ENCODE measurements at regions not wholly inside any gene's neighbourhood (a gene's known extent, or its start where the extent isn't known, plus 50 kb on each side); places are given as distances from the start of the nearest gene placed in this dataset.
"Not testable (repeated sequence)": the region's sequence is repeated elsewhere in the genome, so short reads cannot be mapped to it uniquely, and the experiment has no call there.

GRCh38 chr22:22374163-22374562 is 129.6 kb downstream of the VPREB1 start:
- ATAC-seq, result no peak

GRCh38 chr22:22374579-22374978 is 130.0 kb downstream of the VPREB1 start:
- ATAC-seq, result no peak

GRCh38 chr22:22375576-22376351 is 131.2 kb downstream of the VPREB1 start:
- no peak for ATAC-seq

DNA sequence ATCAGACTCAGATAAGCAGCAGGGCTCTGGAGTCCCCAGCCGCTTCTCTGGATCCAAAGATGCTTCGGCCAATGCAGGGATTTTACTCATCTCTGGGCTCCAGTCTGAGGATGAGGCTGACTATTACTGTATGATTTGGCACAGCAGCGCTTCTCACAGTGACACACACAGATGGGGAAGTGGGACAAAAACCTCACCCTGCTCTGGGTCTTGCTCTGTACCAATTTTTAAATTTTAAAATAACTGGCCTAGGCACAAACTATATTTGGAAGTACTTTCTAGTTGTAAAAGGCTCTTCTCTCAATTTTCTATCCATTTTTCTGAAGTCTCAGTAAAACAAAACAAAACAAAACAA is 131.7 kb downstream of the VPREB1 start:
- ATAC-seq, result no peak

GRCh38 chr22:22376884-22377283 is 131.7 kb downstream of the ZNF280B start:
- ATAC-seq, result not testable (repeated sequence)

DNA sequence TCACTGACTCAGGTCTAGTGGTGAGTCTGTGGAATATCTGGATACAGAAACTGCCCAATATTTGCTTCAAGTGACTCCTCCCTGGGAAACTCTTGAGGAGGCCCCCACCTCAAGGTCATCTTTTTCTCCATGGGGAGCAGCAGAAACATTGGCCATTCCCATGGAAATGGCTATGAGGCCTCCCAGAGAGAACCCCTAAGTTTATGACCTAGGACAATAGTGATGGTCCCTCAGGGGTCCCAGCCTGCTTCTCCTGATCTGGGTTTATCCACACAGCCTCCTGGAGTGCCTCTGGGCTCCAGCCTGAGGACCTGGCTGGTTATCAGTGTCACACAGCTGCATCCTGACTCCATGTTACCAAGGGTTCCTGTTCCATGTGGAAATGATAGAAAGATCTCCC is 131.2 kb downstream of the ZNF280B start:
- no peak for ATAC-seq

DNA sequence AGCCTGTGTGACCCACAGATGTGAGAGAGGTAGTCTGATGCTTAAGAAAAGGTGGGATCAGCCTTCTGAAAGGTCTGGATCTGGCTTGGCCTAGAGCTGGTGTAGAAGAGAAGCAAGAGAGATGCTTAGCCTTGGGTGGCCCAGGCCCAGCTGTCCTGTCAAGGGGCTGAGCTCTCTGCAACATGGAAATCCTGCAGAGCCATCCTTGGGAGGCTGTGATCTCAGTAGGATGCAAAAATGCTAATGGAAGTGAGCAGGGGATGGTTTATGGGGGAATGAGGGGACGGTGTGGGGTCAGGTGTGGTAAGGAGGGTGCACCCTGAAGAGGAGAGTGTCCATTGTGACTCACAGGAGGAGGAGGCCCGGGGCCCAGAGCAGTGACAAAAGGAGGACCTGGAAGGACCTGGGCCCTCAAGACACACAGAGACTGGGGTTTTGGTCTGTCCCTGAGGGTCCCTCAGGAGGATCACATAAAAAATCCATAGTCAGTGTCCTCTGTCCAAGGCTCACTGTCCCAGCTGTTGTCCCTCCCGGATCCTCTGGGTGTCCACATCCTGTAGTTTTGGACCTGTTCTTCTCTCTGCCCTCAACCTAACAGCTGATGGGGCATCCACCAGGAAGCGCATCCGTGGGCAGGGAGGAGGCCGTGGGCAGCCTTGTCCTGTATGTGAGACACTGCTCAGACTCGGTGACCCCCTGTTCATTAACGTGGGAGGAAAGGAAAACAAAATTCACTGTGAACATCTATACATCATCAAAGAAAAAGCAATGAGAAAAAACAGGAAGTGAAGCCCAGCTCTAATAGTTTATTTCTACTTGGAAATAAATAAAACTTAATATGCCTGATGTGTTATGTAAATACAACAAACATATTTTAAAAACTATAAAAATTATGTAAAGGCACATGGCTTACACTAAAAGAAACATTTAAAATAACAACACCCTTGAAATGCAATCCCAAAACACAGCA is 129.8 kb downstream of the ZNF280B start:
- no peak for ATAC-seq

DNA sequence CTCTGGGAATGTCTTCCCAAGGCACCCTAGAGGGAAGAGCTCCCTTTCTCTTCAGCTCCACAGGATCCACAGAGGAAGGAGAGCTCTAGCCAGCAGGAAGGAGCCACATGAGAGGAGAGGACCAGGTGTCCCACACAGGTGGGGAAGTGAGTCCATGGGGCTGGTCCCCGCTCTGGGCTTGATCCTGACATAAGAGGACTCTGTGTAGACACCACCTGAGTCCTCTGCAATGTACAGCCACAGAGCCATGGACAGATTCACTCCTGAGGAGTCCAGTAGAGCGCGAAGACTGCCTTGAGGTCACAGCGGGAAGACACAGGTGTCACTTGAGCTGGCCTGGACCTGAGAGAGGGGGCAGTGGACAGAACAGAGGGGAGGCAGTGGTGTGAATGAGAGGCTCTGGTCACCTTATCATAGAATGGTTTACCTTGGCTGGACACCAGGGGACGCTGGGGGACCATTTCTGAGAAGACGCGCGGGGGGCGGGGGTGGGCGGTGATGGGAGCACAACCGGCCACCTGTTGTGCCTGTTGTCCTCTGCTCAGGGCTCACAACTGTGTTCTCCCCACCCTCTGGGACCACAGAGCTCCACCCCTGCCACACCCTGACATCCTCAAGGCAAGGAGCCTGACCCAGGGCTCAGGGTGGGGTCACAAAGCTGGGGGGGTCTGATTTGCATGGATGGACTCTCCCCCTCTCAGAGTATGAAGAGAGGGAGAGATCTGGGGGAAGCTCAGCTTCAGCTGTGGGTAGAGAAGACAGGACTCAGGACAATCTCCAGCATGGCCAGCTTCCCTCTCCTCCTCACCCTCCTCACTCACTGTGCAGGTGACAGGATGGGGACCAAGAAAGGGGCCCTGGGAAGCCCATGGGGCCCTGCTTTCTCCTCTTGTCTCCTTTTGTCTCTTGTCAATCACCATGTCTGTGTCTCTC is 128.2 kb downstream of the ZNF280B start:
- no peak for ATAC-seq

GRCh38 chr22:22381292-22381691 is 127.2 kb downstream of the ZNF280B start:
- ATAC-seq, result peak in 1 of 2 donors; percentile 20

GRCh38 chr22:22384267-22384666 is 124.3 kb downstream of the ZNF280B start:
- ATAC-seq, result no peak

GRCh38 chr22:22384668-22385244 is 123.8 kb downstream of the ZNF280B start:
- no peak for ATAC-seq

DNA sequence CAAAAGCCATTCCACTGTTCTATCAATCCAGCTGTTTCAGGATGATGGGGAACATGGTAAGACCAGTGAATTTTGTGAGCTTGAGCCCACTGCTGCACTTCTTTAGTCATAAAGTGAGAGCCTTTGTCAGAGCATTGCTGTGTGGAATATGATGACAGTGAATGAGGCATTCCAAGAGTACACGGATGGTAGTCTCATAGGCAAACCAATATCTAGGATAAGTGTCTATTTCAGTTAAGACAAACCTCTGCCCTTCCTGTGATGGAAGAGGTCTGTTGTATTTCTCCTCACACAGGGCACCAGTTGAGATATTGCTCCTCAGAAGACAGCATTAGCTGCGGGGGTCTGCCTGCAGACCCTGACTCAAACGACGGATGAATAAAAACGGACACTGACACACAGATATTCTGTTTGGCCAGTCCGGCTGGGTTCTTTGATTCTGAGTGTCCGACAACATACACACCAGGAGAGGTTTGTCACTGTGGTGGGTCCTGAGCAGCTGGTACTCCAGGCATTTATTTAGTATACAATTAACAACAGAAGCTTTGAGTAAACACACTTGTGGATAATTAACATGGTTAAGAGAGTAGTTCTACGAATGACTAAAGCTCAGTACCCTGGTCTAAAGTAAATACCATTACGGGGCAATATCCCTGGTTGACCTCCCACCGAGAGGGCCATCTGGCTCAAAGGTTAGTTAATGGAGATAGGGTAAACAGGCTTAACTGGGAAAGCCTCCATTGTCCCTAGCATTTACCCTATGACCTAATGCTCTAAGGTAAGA is 121.7 kb downstream of the ZNF280B start:
- ATAC-seq, result no peak

- no peak for ATAC-seq
Observed at GRCh38 chr22:22387386-22387736, 121.2 kb downstream of the ZNF280B start.

GRCh38 chr22:22388090-22388489 is 120.5 kb downstream of the ZNF280B start:
- ATAC-seq, result no peak

DNA sequence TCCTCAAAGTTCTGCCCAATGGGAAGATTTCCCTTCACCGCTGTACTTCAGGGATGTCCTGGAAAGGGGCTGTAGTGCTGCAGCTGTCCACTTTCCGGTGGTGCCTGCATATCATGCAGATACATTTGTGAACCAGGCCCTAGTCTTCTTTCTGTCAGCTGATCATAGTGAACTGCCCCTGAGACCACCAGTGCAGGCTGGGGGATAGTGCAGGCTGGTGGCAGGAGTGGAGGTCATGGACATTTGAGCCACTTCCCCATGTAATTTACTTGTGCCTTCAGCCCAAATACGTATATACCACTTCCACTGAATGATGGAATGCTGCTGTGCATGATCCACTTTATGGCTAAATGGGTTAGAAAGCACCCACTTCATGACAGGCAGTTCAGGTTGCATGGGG is 120.0 kb downstream of the ZNF280B start:
- no peak for ATAC-seq

DNA sequence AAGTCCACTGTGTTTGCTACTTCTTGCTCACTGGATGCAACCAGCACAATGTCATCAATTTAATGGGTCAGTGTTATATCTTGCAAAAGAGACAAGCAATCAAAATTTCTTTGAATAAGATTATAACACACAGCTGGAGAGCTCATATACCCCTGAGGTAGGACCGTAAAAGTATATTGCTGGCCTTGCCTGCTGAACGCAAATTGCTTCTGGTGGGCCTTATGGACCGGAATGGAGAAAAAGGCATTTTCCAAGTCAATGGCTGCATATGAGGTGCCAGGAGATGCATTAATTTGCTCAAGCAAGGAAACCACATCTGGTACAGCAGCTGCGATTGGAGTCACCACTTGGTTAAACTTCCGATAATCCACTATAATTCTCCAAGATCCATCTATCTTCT is 119.1 kb downstream of the ZNF280B start:
- no peak for ATAC-seq

GRCh38 chr22:22390989-22391388 is 117.6 kb downstream of the ZNF280B start:
- ATAC-seq, result no peak

DNA sequence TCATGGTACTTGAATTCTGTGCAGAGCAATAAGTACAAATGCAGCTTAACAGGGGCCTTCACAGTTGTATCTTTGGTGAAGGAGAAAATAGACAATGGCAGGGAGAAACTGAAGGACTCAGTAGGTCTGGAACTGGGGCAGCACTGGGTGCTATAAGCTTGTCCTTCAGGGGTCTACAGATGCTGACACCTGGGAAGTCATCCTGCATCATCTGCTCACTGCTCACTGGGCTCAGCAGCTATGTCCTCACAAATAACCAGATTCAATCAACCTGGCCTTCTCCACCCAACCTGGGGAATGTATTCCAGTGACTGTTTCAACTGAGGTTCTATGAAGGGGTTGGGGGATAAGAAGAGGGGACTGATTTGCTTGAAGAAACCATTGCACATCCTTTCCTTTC is 117.0 kb downstream of the ZNF280B start:
- no peak for ATAC-seq

DNA sequence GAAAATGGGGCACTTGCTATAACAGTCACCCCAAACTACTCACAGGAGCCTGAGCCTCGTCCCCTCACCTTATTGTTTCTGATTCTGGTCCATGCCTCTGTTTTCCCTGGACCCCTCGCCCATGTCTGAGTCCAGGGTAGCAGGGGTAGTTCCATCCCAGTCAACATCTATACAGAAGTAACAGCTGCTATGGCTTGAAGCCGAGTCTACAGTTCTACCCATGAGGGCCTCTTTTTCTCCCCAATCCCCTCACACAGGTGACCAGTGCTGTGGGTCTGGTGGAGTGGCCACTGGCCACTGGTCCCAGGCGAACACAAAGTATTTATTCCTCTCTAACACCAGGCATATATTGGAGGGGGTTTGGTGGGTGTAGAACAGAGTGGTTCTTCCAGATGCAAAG is 116.4 kb downstream of the ZNF280B start:
- ATAC-seq, result no peak

- ATAC-seq, result peak in 1 of 2 donors; percentile 32
Observed at GRCh38 chr22:22394591-22394990, 114.0 kb downstream of the ZNF280B start.

- ATAC-seq, result peak in 1 of 2 donors; percentile 38
Observed at GRCh38 chr22:22395245-22395644, 113.3 kb downstream of the ZNF280B start.

Measured in activated CD4-positive, CD25-positive, alpha-beta regulatory T cell treated with anti-CD3 and anti-CD28 coated beads, Interleukin-2, amount 50 U/mL, for 24 hours (primary cell).